Thyroid gland (tissue), 4 donors: ENCODE measurements at regions not wholly inside any gene's neighbourhood (a gene's known extent, or its start where the extent isn't known, plus 50 kb on each side); places are given as distances from the start of the nearest gene placed in this dataset.
"Not testable (repeated sequence)": the region's sequence is repeated elsewhere in the genome, so short reads cannot be mapped to it uniquely, and the experiment has no call there.

Experiments
- POLR2A ChIP-seq, 2 donors: fragments of 450-650 bp; IDR thresholded peaks; one replicate each; pipeline ENCODE4 v1.6.1; 2017; ENCODE audit warnings: antibody characterized with exemption in 2 of 2, mild to moderate bottlenecking in 2 of 2, moderate library complexity in 1 of 2
- TF ChIP-seq, protein P1 (sequence below), 6 experiments: fragments of 200-600 bp in 3 of 6; fragments of 450-650 bp in 3 of 6; sonication (generic) in 3 of 6; IDR thresholded peaks; one replicate each; pipeline ENCODE4 v1.5.1; 2016 to 2019; ENCODE audit warnings: antibody characterized with exemption in 6 of 6, mild to moderate bottlenecking in 2 of 6, inconsistent platforms in 1 of 6, moderate library complexity in 1 of 6

- TF ChIP-seq POLR2A (IDR thresholded peaks at IDR 0.05): not testable (repeated sequence)
- TF ChIP-seq, protein P1, sequence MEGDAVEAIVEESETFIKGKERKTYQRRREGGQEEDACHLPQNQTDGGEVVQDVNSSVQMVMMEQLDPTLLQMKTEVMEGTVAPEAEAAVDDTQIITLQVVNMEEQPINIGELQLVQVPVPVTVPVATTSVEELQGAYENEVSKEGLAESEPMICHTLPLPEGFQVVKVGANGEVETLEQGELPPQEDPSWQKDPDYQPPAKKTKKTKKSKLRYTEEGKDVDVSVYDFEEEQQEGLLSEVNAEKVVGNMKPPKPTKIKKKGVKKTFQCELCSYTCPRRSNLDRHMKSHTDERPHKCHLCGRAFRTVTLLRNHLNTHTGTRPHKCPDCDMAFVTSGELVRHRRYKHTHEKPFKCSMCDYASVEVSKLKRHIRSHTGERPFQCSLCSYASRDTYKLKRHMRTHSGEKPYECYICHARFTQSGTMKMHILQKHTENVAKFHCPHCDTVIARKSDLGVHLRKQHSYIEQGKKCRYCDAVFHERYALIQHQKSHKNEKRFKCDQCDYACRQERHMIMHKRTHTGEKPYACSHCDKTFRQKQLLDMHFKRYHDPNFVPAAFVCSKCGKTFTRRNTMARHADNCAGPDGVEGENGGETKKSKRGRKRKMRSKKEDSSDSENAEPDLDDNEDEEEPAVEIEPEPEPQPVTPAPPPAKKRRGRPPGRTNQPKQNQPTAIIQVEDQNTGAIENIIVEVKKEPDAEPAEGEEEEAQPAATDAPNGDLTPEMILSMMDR (IDR thresholded peaks at IDR 0.05): not testable (repeated sequence)
Observed at GRCh38 chr20:53654521-53654920, 60.9 kb upstream of the ZNF217 start.
